ENCODE measurements at regions not wholly inside any gene's neighbourhood (a gene's known extent, or its start where the extent isn't known, plus 50 kb on each side); places are given as distances from the start of the nearest gene placed in this dataset.

DNA sequence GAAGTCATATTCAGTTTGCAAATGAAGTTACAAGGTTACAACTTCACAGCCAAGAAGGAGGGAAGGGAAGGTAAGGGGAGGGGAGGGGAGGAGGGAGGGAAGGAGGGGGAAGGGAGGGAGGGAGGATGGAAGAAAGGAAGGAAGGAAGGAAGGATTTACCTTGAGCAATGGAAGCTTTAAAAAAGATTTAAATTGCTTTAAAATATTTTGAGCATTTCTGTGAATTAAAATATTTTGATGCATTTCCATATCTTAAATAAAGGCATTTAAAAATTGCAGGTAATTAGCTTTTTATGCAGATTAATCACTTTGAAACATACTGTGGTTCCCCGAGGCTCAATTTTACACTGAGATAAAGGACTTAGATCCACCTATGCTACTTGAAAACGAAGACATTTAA lies 618.0 kb downstream of the TFAP2A start:
- Histone ChIP-seq H3K4me2 (ENCODE audit: low read depth, low read length) (no peak overlapping the region), H2AK9ac (replicated peaks; ENCODE audit: low read depth, low read length, poor library complexity) (no peak overlapping the region), H3K14ac (replicated peaks; ENCODE audit: low read depth, low read length) (no peak overlapping the region), H3K36me3 (ENCODE audit: control insufficient read depth, insufficient read depth, low read length) (no peaks in the 10 kb centered on the region), H4K8ac (ENCODE audit: low read depth in 2 of 2, low read length in 2 of 2) (no peak overlapping the region), H3K4me3 (ENCODE audit: insufficient read depth, low read depth, low read length) (no peak overlapping the region), H3K4ac (ENCODE audit: low read depth, low read length) (no peak overlapping the region), H3K79me1 (ENCODE audit: low read depth in 1 of 2, low read length in 2 of 2) (no peaks in the 10 kb centered on the region), H2BK5ac (ENCODE audit: low read depth, low read length, poor library complexity, severe bottlenecking) (no peak overlapping the region), H3K9ac (ENCODE audit: low read depth, low read length) (no peak overlapping the region), H2AFZ (replicated peaks; ENCODE audit: low read length, poor library complexity) (no peak overlapping the region), H2AK5ac (ENCODE audit: low read depth, low read length) (no peak overlapping the region), H3K9me3 (ENCODE audit: control insufficient read depth, insufficient read depth, low read length) (0 out of 2 replicates have a peak, but pooled peaks cover 2% of the 10 kb centered on the region), H2BK15ac (ENCODE audit: low read depth, low read length) (no peak overlapping the region), H3K56ac (ENCODE audit: extremely low read depth, insufficient read depth, low read length) (no peak overlapping the region), H2BK20ac (ENCODE audit: low read depth, low read length) (no peak overlapping the region), H3K18ac (ENCODE audit: low read depth, low read length) (no peak overlapping the region), H2BK120ac (ENCODE audit: low read depth, low read length) (no peak overlapping the region), H4K91ac (ENCODE audit: insufficient read depth, low read depth, low read length) (no peak overlapping the region), H4K20me1 (ENCODE audit: insufficient read depth, low read length) (no peaks in the 10 kb centered on the region), H3K27me3 (ENCODE audit: control insufficient read depth, insufficient read depth, low read length) (no peaks in the 10 kb centered on the region), H4K5ac (ENCODE audit: low read depth, low read length) (no peak overlapping the region), H3K23ac (ENCODE audit: low read depth, low read length) (no peak overlapping the region), H3K4me1 (ENCODE audit: control insufficient read depth, insufficient read depth, low read length) (peaks cover 2% of the 10 kb centered on the region; the same call in 1 of the 2 replicates), H3K27ac (ENCODE audit: insufficient read depth, low read length) (no peak overlapping the region), H3K9me1 (ENCODE audit: insufficient read depth, low read length) (no peaks in the 10 kb centered on the region)
- no peak for ATAC-seq (ENCODE audit: low read depth)
- no CpG with 5 or more reads among the region's 2 CpGs for WGBS, 2 experiments (ENCODE audit: extremely low coverage in 2 of 2, insufficient read length in 1 of 2)
- in situ Hi-C loops (cut with MboI; ENCODE audit: low sequenced_read_pairs) (no loop called here), dilution Hi-C loops (cut with HindIII; ENCODE audit: low sequenced_read_pairs, unreplicated experiment) (no loop called here), intact Hi-C loops (cut with micrococcal nuclease) (no loop called here)
- no TSS peak for BruUV-seq (replicated peaks)
- DNase-seq = no peak
- TF ChIP-seq MXI1 (IDR thresholded peaks at IDR 0.05; ENCODE audit: borderline replicate concordance, low read depth, low read length) (no peak), MAFK (IDR thresholded peaks at IDR 0.05; ENCODE audit: low read depth, low read length) (no peak), BHLHE40 (IDR thresholded peaks at IDR 0.05; ENCODE audit: low read depth, low read length) (no peak), RCOR1 (IDR thresholded peaks at IDR 0.05; ENCODE audit: insufficient replicate concordance, low read length) (no peak), RAD21 (IDR thresholded peaks at IDR 0.05; ENCODE audit: low read length) (no peak), MAZ (IDR thresholded peaks at IDR 0.05; ENCODE audit: borderline replicate concordance, low read depth, low read length) (no peak), NFE2L2 (IDR thresholded peaks at IDR 0.05; ENCODE audit: low read depth, low read length) (no peak)
- TF ChIP-seq, protein P1, sequence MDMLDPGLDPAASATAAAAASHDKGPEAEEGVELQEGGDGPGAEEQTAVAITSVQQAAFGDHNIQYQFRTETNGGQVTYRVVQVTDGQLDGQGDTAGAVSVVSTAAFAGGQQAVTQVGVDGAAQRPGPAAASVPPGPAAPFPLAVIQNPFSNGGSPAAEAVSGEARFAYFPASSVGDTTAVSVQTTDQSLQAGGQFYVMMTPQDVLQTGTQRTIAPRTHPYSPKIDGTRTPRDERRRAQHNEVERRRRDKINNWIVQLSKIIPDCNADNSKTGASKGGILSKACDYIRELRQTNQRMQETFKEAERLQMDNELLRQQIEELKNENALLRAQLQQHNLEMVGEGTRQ (IDR thresholded peaks at IDR 0.05; ENCODE audit: low read depth, low read length) = no peak
- TF ChIP-seq, protein P2, sequence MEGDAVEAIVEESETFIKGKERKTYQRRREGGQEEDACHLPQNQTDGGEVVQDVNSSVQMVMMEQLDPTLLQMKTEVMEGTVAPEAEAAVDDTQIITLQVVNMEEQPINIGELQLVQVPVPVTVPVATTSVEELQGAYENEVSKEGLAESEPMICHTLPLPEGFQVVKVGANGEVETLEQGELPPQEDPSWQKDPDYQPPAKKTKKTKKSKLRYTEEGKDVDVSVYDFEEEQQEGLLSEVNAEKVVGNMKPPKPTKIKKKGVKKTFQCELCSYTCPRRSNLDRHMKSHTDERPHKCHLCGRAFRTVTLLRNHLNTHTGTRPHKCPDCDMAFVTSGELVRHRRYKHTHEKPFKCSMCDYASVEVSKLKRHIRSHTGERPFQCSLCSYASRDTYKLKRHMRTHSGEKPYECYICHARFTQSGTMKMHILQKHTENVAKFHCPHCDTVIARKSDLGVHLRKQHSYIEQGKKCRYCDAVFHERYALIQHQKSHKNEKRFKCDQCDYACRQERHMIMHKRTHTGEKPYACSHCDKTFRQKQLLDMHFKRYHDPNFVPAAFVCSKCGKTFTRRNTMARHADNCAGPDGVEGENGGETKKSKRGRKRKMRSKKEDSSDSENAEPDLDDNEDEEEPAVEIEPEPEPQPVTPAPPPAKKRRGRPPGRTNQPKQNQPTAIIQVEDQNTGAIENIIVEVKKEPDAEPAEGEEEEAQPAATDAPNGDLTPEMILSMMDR (conservative IDR thresholded peaks at IDR 0.05; ENCODE audit: low read depth, low read length) = no peak
- TF ChIP-seq, protein P3, sequence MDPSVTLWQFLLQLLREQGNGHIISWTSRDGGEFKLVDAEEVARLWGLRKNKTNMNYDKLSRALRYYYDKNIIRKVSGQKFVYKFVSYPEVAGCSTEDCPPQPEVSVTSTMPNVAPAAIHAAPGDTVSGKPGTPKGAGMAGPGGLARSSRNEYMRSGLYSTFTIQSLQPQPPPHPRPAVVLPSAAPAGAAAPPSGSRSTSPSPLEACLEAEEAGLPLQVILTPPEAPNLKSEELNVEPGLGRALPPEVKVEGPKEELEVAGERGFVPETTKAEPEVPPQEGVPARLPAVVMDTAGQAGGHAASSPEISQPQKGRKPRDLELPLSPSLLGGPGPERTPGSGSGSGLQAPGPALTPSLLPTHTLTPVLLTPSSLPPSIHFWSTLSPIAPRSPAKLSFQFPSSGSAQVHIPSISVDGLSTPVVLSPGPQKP (IDR thresholded peaks at IDR 0.05; ENCODE audit: borderline replicate concordance, low read depth, low read length) = no peak
- ChIA-PET CTCF (no interaction called here), POLR2A (ENCODE audit: unreplicated experiment) (no interaction called here)
